HG03064 (cell line): ENCODE measurements at regions not wholly inside any gene's neighbourhood (a gene's known extent, or its start where the extent isn't known, plus 50 kb on each side); places are given as distances from the start of the nearest gene placed in this dataset.
"Not testable (repeated sequence)": the region's sequence is repeated elsewhere in the genome, so short reads cannot be mapped to it uniquely, and the experiment has no call there.

ENCODE experiments used
- ATAC-seq: cut with Tn5 transposase; IDR thresholded peaks from one replicate; pipeline ENCODE4 v1.9.1; 2021; ENCODE audit warnings: low read depth; ENCODE audit not compliant: unreplicated experiment

DNA sequence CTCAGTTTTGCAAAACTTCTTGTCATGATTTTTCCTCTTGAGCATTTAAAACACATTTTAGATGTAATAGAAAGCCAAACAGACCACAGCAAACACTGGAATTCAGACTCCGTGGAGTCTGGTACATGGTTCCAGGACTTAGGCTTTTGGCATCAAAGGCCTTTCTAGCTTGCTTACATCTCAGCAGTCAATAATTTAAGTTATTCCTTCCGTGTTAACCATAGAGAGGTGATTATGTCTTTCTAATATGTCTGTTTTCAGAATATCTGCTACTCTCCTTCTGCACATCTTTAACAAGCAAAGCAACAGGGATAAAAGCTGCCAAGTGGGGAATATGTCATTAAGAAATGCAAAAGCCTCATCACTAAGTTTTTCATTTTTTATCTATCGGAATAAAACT is 171.7 kb upstream of the CRBN start:
- ATAC-seq = no peak

DNA sequence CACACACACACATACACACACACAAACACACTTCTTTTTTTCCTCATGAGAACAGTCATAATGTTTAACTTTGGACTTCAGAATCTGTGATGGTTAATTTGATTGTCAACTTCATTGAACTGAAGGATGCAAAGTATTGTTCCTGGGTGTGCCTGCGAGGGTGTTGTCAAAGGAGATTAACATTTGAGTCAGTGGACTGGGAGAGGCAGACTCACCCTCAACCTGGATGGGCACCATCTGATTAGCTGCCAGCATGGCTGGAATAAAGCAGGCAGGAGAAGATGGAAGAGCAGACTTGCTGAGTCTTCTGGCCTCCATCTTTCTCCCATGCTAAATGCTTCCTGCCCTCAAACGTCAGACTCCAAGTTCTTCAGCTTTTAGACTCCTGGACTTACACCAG is 167.6 kb upstream of the CRBN start:
- ATAC-seq = not testable (repeated sequence)

DNA sequence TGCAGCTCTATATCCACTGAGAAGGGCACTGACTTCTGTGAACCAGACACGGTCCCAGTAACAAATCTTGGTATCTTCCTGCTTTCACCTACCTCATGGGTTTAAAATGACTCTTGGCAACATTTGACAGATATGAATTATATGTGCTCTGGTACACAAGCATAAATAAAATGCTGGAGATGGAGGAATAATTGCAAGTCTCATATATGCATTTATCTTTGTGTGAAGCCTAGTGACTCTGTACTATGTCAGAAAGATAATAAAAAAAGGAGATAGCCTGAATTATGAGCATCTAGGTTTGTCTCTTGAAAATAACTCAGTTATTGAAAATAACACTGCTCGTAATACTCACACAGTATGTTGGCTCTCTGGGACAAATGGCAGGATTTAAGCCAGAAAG is 167.1 kb upstream of the CRBN start:
- no peak for ATAC-seq

DNA sequence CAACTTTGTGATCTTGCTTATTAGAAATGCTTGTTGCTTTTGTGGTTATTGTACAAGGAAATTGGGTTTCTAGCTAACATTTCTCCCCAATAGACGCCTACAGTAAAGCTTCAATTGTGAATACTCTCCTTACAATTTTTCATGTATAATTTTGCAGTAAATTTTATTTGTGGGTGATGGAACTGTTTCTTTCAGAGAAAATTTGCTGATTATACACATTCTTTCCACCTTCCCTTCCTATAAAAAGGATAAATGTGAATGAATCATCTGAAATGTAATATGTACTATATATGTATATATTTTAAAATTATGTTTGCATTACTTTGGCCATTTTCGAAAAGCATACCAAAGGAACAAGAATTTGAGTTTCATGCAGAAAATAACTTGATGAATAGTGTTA is 162.7 kb upstream of the CRBN start:
- ATAC-seq = no peak

DNA sequence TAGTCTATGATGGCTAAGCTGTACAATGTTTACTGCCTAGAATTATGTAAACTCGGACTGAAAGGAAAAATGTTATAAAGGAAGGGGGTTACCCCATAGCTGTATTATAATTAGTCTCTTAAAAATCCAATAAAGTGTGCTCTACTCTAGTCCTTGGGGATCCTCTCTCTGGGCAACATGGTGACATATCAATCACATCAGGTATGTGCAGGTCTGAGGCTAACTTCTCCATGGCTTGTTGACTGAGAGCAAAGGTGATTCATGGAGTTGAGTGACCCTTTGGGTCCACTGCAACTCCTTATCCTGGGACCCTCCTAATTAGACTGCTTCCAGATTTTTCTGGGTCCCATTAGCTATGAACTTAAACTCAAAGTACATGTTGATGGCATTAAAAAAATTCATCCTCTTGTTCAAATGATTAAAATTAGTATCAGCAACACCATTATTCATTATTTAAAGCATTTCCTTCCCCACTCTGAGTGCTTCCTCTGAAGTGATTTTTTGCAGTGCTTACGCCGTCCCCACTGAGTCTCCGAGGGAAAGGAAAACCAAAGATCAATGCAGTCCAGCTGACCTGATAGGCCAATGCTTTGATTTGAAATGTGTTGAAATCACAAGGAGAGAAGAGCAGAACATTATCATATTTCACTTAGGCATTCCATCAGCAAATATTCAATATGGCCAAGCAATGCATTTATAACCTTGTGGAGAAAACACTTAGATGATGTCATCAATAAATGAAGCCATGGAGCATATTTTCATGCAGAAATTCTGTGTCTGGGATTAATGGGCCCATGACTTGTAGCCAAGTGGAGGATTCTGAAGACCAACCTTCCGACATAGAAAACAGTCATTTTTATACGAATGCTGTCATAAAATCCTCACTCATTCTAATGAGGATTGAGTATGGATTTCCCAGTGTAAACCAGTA is 161.7 kb upstream of the CRBN start:
- no peak for ATAC-seq

DNA sequence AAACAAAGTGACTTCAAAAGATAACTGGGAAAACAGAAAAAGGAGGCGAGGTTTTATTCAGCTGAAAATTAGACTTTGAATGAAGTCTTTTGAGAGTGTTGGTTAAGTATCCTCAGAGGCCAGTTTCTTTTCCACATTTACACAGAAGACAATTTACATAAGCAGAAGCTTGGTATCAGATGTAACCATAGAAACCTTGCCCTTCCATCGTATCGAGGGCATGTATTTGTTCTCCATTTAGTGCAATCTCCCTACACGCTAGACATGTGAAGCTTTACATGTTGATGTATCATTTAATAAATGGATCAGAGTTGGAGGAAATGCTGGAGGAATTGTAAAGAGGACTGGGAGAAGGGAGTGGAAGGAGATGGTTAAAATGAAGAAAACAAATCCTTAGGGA is 161.0 kb upstream of the CRBN start:
- ATAC-seq = no peak

DNA sequence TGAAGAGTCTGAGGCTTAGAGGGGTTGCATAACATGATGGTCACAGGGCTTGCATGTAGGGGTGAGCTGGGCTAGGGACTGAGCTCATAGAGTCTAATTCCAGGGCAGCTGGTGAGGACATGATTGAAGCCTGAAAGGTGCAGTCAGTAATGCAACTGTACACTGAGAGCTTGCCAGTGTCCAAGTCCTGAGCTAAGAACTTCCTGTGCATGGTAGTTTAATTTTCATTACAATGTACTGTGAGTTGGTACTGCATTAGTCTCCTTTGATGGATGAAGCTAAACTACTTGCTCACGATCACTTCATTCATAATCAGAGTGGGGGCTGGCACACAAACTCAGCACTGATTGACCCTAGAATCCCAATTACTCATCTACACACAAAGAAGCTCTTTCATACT is 156.4 kb upstream of the CRBN start:
- no peak for ATAC-seq

DNA sequence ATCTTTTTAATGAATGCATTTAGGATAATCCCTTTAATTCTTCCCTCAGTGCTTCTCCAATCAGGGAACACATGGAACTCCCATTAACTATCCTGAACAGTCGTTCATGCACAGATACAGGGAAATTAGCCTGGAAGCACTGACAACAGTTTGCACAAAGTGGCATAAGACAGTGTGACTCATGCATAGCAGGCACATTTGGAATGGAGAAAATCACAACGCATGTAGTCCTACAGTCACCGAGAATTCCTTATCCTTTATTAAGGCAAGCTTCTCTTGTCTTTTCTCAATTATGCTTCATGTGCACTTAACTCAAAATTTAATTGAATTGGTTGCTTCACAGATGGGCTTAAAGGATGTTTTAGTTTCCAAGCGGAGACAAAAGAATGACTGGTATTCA is 155.0 kb upstream of the CRBN start:
- no peak for ATAC-seq

DNA sequence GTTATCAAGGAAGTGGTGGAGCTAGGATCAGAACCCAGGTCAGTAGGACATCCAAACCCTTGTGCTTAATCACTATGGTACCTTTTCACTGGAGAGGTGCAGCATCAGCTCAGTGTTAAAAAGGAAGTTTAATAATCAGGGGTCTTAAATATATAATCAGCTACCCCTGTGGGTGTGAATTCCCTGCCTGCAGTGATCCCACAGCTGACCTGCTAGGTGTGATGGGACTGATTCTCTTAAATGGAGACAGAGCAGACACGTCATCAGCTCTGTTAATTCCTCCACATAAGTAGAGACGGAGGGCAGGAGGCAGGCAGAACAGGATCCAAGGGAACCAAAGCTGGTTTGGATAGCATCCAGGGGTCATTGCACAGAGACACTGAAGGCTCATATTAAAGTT is 154.1 kb upstream of the CRBN start:
- no peak for ATAC-seq

DNA sequence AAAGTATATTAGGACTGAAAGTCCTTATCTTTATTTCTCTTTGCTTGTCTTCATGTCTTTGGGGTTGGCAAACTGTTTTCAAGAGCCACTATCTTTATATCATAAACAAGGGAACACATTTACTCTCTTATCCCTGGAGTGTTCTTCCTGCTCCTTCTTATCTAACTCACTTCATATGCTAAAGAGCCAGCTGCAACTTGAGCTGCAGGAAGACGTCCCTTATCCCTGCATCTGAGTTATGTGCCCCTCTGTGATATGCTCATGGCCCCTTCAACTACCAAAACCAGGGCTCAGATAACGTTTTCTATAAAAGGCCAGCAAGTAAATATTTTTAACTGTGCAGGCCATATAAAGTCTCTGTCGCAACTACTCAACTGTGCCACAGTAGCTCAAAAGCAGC is 137.0 kb upstream of the CRBN start:
- ATAC-seq = no peak

DNA sequence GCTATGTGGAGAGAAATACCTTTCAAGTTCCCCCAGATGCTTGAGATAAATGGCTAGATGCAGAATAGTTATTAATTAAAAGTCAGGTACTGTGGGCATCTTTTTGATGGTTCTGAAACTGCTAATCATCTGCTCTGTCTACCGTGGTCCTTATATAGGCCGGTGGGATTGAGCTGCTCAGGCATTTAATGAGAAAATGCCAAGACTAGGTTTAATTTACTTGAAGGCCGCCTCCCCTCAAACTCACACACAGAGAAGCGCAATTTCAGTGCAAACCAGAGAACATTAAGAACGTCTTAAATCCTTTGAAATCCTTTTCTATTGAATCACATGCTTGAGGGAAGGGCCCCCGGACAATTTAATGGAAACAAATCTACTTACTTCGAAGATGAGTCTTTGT is 136.4 kb upstream of the CRBN start:
- no peak for ATAC-seq

DNA sequence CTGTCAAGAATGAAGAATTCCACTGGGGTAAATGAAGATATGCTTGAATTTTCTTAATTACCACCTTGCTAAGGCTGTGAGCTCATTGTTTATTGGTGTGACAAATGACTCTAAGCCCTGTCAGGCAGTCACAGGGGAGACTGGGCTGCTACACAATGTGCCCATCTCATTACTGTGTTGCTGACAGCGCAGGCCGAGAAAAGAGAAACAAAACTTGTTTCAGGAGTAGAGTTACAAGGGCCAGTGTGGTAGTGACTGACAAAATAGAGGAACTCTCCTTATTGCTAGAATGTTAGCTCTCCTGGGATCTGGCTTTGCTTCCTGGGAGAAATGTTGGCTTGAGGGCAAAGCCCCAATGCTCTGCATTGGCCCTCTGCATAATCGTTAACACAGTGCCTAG is 130.4 kb upstream of the CRBN start:
- ATAC-seq = no peak

DNA sequence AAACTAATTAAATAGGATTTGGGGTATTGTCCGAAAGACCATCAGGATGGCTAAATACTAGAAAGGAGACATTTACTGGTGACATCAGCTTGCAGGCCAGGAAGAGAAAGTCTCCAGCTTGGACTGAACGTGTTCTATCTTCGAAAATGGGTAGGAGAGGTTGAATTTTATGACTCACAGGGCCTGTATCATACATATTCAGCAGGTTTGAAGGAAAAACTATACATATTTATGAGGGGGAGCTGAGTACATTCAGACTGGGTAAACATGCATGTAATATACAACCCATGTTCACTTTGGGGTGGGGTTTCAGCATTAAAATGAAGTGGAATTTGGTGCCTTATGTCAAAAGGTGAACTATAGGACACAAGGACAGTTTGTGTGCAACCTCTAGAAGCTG is 129.3 kb upstream of the CRBN start:
- no peak for ATAC-seq

DNA sequence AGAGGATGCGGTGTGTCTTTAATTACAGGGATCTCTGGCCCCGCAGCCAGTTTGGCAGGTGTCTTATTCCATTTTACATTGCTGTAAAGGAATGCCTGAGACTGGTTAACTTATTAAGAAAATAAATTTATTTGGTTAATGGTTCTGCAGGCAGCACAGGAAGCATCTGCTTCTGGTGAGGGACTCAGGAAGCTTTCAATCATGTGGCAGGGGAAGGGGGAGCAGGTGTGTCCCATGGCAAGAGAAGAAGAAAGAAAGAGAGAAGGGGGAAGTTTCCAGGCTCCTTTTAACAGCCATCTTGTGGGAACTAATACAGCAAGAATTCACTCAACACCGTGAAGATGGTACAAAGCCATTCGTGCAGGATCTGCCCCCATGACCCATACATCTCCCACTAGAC is 128.0 kb upstream of the CRBN start:
- no peak for ATAC-seq

DNA sequence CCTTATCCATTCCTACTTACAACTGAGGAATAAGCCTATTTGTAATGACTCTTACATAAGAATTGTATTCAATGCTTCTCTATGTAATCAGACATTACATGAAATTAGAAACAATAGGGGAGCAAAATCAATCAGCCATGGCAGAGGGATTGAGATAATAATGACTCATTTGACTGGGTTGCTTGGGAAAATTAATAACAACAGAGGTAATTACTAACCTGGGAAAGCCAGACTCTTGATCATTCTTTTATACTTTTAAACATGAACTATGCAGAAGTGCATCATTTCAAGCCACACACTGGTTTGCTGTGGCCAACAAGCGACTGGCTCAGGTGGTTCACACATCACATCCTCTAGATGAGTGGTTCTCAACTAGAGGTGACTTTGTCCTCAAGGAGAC is 126.3 kb upstream of the CRBN start:
- ATAC-seq = no peak

DNA sequence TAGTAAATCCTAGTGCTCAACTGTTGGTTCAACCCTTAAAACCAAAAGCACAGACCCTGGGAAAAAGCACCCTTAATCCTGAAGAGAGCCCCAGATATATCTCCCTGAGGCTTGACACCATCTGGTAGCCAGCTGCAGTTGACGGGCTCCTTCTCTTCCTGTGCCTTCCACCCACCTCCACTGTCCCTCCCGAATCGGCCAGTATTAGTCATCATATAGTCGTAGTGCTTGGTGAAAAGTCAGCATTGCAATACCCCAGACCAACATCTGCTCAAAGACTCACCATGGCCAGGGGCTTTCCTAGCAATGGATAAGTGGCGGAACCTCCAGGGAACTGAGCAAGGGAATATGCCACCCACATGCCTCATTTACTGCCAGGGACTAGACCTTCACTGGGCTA is 125.6 kb upstream of the CRBN start:
- ATAC-seq = no peak

DNA sequence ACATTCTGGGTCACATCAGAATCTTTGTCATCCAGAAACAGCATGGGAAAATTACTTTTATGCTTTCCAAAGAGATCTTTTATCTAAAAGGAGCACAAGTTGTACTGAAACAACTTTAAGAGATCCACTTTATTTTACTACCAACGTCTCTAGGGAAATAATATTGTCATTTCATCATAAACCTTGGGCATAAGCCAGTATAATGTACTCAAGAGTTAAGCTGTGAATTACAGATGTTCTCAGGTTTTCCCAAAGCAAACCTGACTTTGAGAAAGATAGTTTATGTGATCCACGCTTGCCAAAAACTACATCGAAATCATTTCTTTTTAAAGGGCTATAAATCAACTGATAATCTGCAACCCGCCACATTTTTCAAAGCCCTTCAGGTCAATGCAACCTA is 124.1 kb upstream of the CRBN start:
- ATAC-seq = no peak

DNA sequence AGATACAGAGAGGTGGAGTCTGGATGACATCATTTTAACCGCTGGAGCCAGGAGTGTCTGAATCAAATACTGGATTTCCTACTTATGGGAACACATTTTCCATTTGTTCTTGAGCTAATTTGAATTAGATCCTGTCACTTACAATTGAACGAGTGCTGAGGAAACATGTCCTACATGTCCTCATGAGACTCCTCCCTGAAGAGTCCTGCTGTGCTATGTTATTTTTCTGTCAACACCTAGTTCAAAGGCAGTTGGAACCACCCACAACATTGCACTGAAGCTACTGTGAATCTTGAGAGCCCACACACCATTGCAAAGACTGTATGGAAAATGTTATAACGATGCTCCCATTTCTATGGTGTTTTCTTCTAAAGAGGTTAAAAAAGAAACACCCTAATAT is 123.5 kb upstream of the CRBN start:
- no peak for ATAC-seq

DNA sequence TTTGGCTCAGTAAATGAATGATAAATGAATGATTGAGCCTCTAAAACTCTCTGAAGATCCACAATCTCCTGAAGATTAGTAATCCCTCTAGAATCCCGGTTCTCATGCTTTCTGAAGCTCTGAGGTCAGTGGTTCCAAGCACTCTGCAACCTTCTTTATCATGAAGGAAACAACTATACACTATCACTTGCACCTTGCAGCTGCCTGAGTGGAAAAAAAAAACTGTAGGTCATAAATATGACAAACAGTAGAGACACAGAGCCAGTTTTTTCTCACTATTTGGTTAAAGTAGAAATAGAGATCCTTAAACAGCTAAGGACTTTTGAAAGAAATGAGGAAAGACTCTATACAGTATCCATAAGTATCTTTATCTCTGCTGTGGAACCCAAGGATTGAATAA is 122.0 kb upstream of the CRBN start:
- ATAC-seq = no peak

DNA sequence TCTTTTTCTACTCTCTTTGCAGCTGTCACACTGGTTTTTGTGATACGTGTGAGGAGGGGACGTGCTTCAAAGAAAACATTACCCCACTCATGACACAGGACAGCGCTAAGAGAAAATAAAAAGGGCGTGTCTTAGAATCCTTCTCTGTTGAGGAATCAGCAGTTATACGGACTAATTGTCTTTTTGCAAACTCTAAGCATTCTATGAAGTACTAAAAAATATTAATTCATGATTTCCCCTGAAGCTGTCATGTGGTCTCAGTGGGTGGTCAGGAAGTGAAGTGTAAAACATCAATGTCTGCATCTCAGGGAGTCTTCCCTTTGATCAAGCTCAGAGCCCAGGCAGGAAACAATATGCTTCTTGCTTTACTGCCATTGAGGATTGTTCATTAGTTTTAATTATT is 117.5 kb upstream of the CRBN start:
- ATAC-seq = no peak

DNA sequence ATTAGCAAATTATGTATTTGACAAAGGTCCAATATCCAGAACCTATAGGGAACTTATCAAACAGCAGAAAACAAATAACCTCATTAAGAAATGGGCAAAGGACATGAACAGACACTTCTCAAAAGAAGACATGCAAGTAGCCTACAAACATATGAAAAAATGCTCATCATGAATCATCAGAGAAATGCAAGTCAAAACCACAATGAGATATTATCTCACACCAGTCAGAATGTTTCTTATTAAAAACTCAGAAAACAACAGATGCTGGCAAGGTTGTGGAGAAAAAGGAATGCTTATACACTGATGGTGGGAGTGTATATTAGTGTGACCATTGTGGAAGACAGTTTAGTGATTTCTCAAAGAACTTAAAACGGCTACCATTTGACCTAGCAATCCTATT is 116.1 kb upstream of the CRBN start:
- no peak for ATAC-seq

DNA sequence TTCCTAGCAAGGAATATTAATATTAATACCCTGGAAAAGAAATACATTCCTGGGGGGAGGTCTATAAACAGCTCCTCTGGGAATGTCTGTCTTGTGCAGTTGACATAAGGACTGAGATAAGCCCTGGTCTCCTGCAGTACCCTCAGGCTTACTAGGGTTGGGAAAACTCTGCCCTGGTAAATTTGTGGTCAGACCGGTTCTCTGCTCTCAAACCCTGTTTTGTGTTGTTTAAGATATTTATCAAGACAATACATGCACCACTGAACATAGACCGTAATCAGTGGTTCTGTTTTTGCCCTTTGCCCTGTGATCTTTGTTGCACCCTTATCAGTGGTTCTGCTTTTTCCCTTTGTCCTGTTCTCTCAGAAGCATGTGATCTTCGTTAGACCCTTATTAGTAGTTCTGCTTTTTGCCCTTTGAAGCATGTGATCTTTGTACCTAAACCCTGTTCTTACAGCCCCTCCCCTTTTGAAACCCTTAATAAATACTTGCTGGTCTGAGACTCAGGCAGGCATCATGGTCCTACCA is 112.3 kb upstream of the CRBN start:
- not testable (repeated sequence) for ATAC-seq

DNA sequence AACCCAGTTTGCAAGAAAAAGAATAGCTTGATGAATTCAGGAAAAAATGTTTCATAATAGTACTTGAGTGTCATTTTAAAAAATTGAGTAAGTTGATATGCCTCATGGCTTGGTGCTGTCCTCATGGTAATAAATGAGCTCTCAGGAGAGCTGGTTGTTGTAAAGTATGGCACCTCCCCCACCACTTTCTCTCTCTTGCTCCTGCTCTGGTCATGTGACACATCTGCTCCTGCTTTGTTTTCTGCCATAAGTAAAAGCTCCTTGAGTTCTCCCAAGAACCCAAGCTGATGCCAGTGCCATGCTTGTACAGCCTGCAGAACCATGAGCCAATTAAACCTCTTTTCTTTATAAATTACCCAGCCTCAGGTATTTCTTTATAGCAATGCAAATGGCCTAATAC is 108.8 kb upstream of the CRBN start:
- ATAC-seq = no peak
